GM18519 (cell line): ENCODE measurements at regions not wholly inside any gene's neighbourhood (a gene's known extent, or its start where the extent isn't known, plus 50 kb on each side); places are given as distances from the start of the nearest gene placed in this dataset.
"Not testable (repeated sequence)": the region's sequence is repeated elsewhere in the genome, so short reads cannot be mapped to it uniquely, and the experiment has no call there.

ENCODE experiments used
- ATAC-seq: cut with Tn5 transposase; IDR thresholded peaks from one replicate; pipeline ENCODE4 v1.9.1; 2021; ENCODE audit warnings: mild to moderate bottlenecking, moderate library complexity; ENCODE audit not compliant: unreplicated experiment, low FRiP score

- no peak for ATAC-seq
Measured at GRCh38 chr3:22443571-22444233, 692.7 kb upstream of the ZNF385D start.

- not testable (repeated sequence) for ATAC-seq
Measured at GRCh38 chr3:22445336-22445735, 694.3 kb upstream of the ZNF385D start.

- ATAC-seq = no peak
Measured at GRCh38 chr3:22450786-22451400, 699.9 kb upstream of the ZNF385D start.

- ATAC-seq = no peak
Measured at GRCh38 chr3:22451501-22451900, 700.5 kb upstream of the ZNF385D start.

- no peak for ATAC-seq
Measured at GRCh38 chr3:22453906-22454535, 703.0 kb upstream of the ZNF385D start.

GRCh38 chr3:22469995-22470394 lies 719.0 kb upstream of the ZNF385D start:
- no peak for ATAC-seq

GRCh38 chr3:22471557-22471956 lies 720.5 kb upstream of the ZNF385D start:
- no peak for ATAC-seq

GRCh38 chr3:22474706-22475445 lies 723.9 kb upstream of the ZNF385D start:
- ATAC-seq = no peak

GRCh38 chr3:22475665-22476240 lies 724.7 kb upstream of the ZNF385D start:
- no peak for ATAC-seq

GRCh38 chr3:22476976-22477375 lies 726.0 kb upstream of the ZNF385D start:
- ATAC-seq = no peak

- ATAC-seq = no peak
Measured at GRCh38 chr3:22485954-22486353, 717.2 kb upstream of the UBE2E2 start.

- ATAC-seq = no peak
Measured at GRCh38 chr3:22490747-22491146, 712.4 kb upstream of the UBE2E2 start.

GRCh38 chr3:22491344-22491743 lies 711.8 kb upstream of the UBE2E2 start:
- no peak for ATAC-seq

- no peak for ATAC-seq
Measured at GRCh38 chr3:22492342-22492741, 710.8 kb upstream of the UBE2E2 start.

- ATAC-seq = no peak
Measured at GRCh38 chr3:22495241-22495640, 707.9 kb upstream of the UBE2E2 start.

- no peak for ATAC-seq
Measured at GRCh38 chr3:22495791-22496190, 707.3 kb upstream of the UBE2E2 start.

GRCh38 chr3:22496641-22497040 lies 706.5 kb upstream of the UBE2E2 start:
- ATAC-seq = no peak

GRCh38 chr3:22506871-22507270 lies 696.3 kb upstream of the UBE2E2 start:
- no peak for ATAC-seq

GRCh38 chr3:22507709-22508108 lies 695.4 kb upstream of the UBE2E2 start:
- no peak for ATAC-seq

GRCh38 chr3:22523925-22524324 lies 679.2 kb upstream of the UBE2E2 start:
- no peak for ATAC-seq

- ATAC-seq = no peak
Measured at GRCh38 chr3:22526266-22526837, 676.8 kb upstream of the UBE2E2 start.
